CD4-positive, alpha-beta T cell (primary cell): ENCODE measurements at regions not wholly inside any gene's neighbourhood (a gene's known extent, or its start where the extent isn't known, plus 50 kb on each side); places are given as distances from the start of the nearest gene placed in this dataset.

Experiments
- ATAC-seq: fragments of 200-7000 bp; cut with Tn5 transposase; one replicate; pipeline ENCODE4 v1.10.0; 2022; ENCODE audit warnings: mild to moderate bottlenecking; ENCODE audit not compliant: poor library complexity
- CTCF ChIA-PET: fragments of 350-600 bp; sonication (Branson Sonifier 250); formaldehyde crosslinking; loops from one replicate; lab custom pipeline; 2021; ENCODE audit warnings: antibody characterized with exemption, inconsistent platforms; lab: Charles Lee
- POLR2A ChIA-PET: fragments of 350-600 bp; sonication (Branson Sonifier 250); formaldehyde crosslinking; loops from one replicate; lab custom pipeline; 2021; ENCODE audit warnings: antibody characterized with exemption, inconsistent platforms; lab: Charles Lee
- DNase-seq, 14 experiments: peaks; one replicate each; pipeline ENCODE4 v3.0.0-alpha.2; 2013 to 2020; ENCODE audit warnings: mixed read lengths in 2 of 14
- H3K27ac ChIP-seq, 2 donors: one replicate each; pipeline versions ENCODE4 v1.5.1 to v1.7.0; 2013; ENCODE audit warnings: low read length in 2 of 2, low read depth in 1 of 2, mild to moderate bottlenecking in 1 of 2
- H3K27me3 ChIP-seq, 2 experiments: 1 replicate in 1 of 2; 2 replicates in 1 of 2; pipeline versions ENCODE4 v1.6.1 to v1.7.0; 2013; ENCODE audit warnings: low read length in 2 of 2, control low read depth in 1 of 2, mild to moderate bottlenecking in 1 of 2, moderate library complexity in 1 of 2; ENCODE audit not compliant: insufficient read depth in 2 of 2, control insufficient read depth in 1 of 2
- H3K36me3 ChIP-seq: one replicate; pipeline ENCODE4 v1.6.1; 2013; ENCODE audit warnings: low read length, control low read depth; ENCODE audit not compliant: insufficient read depth
- H3K4me1 ChIP-seq: one replicate; pipeline ENCODE4 v1.6.1; 2013; ENCODE audit warnings: low read length, control low read depth; ENCODE audit not compliant: insufficient read depth
- H3K4me3 ChIP-seq: one replicate; pipeline ENCODE4 v1.5.1; 2013; ENCODE audit warnings: mild to moderate bottlenecking, low read length, moderate library complexity
- H3K9me3 ChIP-seq, 2 experiments: 1 replicate in 1 of 2; 2 replicates in 1 of 2; pipeline versions ENCODE4 v1.6.1 to v1.7.0; 2013; ENCODE audit warnings: low read length in 2 of 2, mild to moderate bottlenecking in 2 of 2, control low read depth in 1 of 2, moderate library complexity in 1 of 2; ENCODE audit not compliant: control insufficient read depth in 1 of 2, insufficient read depth in 1 of 2
- H3K27ac Mint-ChIP-seq: one replicate; pipeline ENCODE4 v1.8.0; 2020; ENCODE audit warnings: mixed read lengths
- H3K27me3 Mint-ChIP-seq: one replicate; pipeline ENCODE4 v1.8.0; 2021; ENCODE audit warnings: mixed read lengths
- H3K36me3 Mint-ChIP-seq: one replicate; pipeline ENCODE4 v1.8.0; 2021; ENCODE audit warnings: low read depth, mixed read lengths
- H3K4me1 Mint-ChIP-seq: one replicate; pipeline ENCODE4 v1.8.0; 2021; ENCODE audit warnings: low read depth, mixed read lengths
- H3K4me3 Mint-ChIP-seq: one replicate; pipeline ENCODE4 v1.8.0; 2020; ENCODE audit warnings: mild to moderate bottlenecking, mixed read lengths
- H3K9me3 Mint-ChIP-seq: one replicate; pipeline ENCODE4 v1.8.0; 2020; ENCODE audit warnings: mixed read lengths
- intact Hi-C, 2 experiments: fragments of 100-400 bp; cut with DNase I in 1 of 2; cut with micrococcal nuclease in 1 of 2; formaldehyde crosslinking; loops; one replicate each; pipeline versions ENCODE4 v1.15.1 to v1.9.0; 2023 to 2025; cut with DNase I, micrococcal nuclease
- TF ChIP-seq, protein P1 (sequence below): fragments of 200-600 bp; IDR thresholded peaks from one replicate; pipeline ENCODE4 v1.8.0; 2022; ENCODE audit warnings: antibody characterized with exemption, mild to moderate bottlenecking

DNA sequence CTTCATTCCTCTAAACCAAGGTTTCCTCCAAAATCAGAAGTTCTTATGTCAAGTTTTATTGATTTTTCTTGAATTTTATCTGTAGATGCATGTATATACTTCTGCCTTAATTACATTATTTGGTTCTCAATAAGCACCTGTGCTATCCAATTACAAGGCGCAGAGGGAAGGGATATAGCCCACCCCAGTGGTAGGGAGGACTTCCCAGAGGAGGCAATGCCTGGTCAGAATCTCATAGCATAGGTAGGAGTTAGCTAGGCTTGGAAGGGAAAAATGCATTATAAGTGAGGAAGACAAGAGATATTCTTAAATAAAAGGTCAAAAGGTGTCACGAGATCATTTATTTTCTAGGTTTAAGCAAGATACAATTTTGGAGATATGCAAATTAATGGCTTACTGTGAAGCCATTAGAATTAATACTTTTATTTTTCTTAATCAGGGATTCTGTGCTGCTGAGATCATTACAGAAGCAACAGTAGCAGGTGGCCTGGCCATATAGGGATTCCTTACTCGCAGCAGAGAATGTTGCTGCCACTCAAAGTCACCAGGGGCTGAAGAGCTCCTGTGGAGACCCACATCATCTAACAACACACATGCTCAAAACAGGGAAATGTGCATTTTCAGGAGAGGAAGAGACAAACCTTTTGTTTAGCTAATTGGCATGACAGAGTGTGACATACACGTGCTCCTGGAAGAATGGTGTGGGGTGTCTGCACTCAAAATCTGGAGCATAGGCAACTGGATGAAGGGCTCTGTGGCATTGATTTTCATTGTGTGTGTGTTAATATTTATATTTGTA lies 178.3 kb downstream of the ATG4C start:
- H3K27ac Mint-ChIP-seq, result no peak overlapping the region
- TF ChIP-seq, protein P1, sequence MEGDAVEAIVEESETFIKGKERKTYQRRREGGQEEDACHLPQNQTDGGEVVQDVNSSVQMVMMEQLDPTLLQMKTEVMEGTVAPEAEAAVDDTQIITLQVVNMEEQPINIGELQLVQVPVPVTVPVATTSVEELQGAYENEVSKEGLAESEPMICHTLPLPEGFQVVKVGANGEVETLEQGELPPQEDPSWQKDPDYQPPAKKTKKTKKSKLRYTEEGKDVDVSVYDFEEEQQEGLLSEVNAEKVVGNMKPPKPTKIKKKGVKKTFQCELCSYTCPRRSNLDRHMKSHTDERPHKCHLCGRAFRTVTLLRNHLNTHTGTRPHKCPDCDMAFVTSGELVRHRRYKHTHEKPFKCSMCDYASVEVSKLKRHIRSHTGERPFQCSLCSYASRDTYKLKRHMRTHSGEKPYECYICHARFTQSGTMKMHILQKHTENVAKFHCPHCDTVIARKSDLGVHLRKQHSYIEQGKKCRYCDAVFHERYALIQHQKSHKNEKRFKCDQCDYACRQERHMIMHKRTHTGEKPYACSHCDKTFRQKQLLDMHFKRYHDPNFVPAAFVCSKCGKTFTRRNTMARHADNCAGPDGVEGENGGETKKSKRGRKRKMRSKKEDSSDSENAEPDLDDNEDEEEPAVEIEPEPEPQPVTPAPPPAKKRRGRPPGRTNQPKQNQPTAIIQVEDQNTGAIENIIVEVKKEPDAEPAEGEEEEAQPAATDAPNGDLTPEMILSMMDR, result no peak

DNA sequence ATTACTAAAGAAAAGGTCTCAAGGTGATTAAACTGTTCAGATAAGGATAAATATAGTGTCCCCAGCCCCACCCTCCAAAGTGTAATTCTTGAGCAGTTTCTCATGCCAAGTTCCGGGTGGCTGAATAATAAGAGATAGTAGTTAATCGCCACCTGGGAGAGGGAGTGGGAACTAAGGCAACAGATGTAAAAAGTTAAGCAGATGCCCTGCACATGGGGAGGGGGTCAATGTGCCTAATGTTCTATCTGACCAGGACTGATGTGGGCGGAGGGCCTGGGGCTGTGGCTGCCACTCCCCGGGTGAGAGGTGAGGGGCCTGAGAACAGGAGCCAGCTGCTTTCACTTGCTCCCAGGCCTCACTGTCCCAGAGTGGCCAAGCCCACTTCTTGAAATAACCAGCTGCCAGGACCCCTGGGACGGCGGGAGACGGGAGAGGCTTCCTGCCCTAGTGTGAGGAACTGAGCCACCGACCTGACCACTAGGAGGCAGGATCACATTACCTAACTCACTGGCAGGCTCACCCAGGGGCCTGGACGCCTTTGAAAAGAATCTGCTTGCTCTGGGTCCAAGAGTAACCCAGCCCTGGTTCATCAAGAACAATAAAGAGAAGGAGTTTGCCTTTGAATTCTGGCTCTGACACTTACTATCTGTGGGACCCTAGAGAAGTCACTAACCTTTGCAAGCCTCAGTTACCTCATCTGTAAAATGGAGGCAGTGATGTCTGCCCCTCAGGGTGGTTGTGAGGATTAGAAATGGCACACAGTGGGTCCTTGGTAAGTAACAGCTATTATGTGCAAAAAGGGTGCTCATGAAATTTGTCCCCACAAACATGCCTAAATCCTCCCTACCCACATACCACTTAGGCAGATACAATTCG lies 179.2 kb downstream of the ATG4C start:
- DNase-seq (peak in 2 of 14 experiments; percentile 5 to 17), ATAC-seq (no peak)
- TF ChIP-seq, protein P1, result no peak
- no peaks in the 10 kb centered on the region for H3K36me3 Mint-ChIP-seq
- peaks cover 39% of the 10 kb centered on the region for H3K27me3 Mint-ChIP-seq
- no peaks in the 10 kb centered on the region for H3K36me3 ChIP-seq
- no peak overlapping the region for H3K4me3 ChIP-seq
- no peak overlapping the region for H3K27ac Mint-ChIP-seq
- peaks cover 0 to 8% of the 10 kb centered on the region in 2 experiments for H3K9me3 ChIP-seq
- CTCF ChIA-PET, result no interaction called here
- H3K9me3 Mint-ChIP-seq, result no peaks in the 10 kb centered on the region
- H3K4me1 ChIP-seq, result no peaks in the 10 kb centered on the region
- intact Hi-C loops, result no loop called here
- POLR2A ChIA-PET, result no interaction called here
- H3K4me1 Mint-ChIP-seq, result no peaks in the 10 kb centered on the region
- H3K27me3 ChIP-seq, result peaks cover 2 to 11% of the 10 kb centered on the region in 2 experiments
- H3K27ac ChIP-seq, result no peak overlapping the region
- no peak overlapping the region for H3K4me3 Mint-ChIP-seq

More for the DNA sequence above, 178.3 kb downstream of the ATG4C start:
- no peak overlapping the region for H3K4me3 ChIP-seq
- no peak overlapping the region for H3K4me3 Mint-ChIP-seq
- peaks cover 2 to 11% of the 10 kb centered on the region in 2 experiments for H3K27me3 ChIP-seq
- H3K27ac ChIP-seq, result no peak overlapping the region
- ChIA-PET POLR2A (no interaction called here), CTCF (interaction anchor here (0.8 kb wide), 1 partner anchor 51 kb away, joined by 3 read pairs; no protein-coding TSS in a partner anchor)
- peaks cover 42% of the 10 kb centered on the region for H3K27me3 Mint-ChIP-seq
- ATAC-seq (no peak), DNase-seq (no peak)
- H3K4me1 Mint-ChIP-seq, result no peaks in the 10 kb centered on the region
- no peaks in the 10 kb centered on the region for H3K4me1 ChIP-seq
- no peaks in the 10 kb centered on the region for H3K9me3 Mint-ChIP-seq
- H3K9me3 ChIP-seq, result peaks cover 0 to 6% of the 10 kb centered on the region in 2 experiments
- intact Hi-C loops, result no loop called here
- no peaks in the 10 kb centered on the region for H3K36me3 ChIP-seq
- H3K36me3 Mint-ChIP-seq, result no peaks in the 10 kb centered on the region

DNA sequence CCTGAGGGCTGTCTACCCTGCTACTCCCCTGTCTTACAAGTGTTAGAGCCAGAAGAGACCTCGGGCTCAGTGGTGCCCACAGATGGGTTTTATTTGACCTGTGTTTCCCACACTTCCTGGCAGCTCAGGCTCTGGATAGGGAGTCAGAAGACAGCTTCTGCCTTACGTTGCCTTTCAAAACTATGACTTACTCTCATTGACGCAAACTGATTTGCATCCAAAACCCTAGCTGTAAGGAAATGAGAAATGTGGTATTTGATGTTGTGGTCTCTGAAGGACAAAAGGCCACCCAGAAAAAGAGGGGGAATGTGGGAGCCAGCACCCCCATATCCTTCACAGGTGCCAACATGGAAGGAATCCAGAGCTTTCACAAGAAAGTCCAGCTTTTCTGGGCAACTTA lies 180.2 kb downstream of the ATG4C start:
- Mint-ChIP-seq H3K9me3 (no peaks in the 10 kb centered on the region), H3K36me3 (no peaks in the 10 kb centered on the region), H3K27me3 (peaks cover 33% of the 10 kb centered on the region), H3K4me3 (no peak overlapping the region), H3K4me1 (no peaks in the 10 kb centered on the region), H3K27ac (no peak overlapping the region)
- Histone ChIP-seq H3K36me3 (no peaks in the 10 kb centered on the region), H3K27me3 (peaks cover 2 to 11% of the 10 kb centered on the region in 2 experiments), H3K9me3 (peaks cover 0 to 8% of the 10 kb centered on the region in 2 experiments), H3K4me1 (no peaks in the 10 kb centered on the region), H3K4me3 (no peak overlapping the region), H3K27ac (no peak overlapping the region)
- CTCF ChIA-PET, result no interaction called here
- no peak for DNase-seq
- POLR2A ChIA-PET, result no interaction called here
- TF ChIP-seq, protein P1, result no peak
- intact Hi-C loops, result no loop called here
- ATAC-seq, result no peak
